ENCODE measurements at regions not wholly inside any gene's neighbourhood (a gene's known extent, or its start where the extent isn't known, plus 50 kb on each side); places are given as distances from the start of the nearest gene placed in this dataset.

GRCh38 chr12:115626210-115626609, 651.3 kb downstream of the MED13L start:
- TF ChIP-seq EGR1 (IDR thresholded peaks at IDR 0.05) (no peak), FOXM1 (IDR thresholded peaks at IDR 0.05; ENCODE audit: borderline replicate concordance, low read depth) (no peak), NFIC (IDR thresholded peaks at IDR 0.05) (no peak), CEBPB (IDR thresholded peaks at IDR 0.05) (no peak), EP300 (IDR thresholded peaks at IDR 0.05; ENCODE audit: borderline replicate concordance) (no peak), CREB1 (IDR thresholded peaks at IDR 0.05; ENCODE audit: low read depth) (no peak), TCF12 (IDR thresholded peaks at IDR 0.05; ENCODE audit: low read depth) (no peak), ZBTB7A (IDR thresholded peaks at IDR 0.05; ENCODE audit: low read depth) (no peak), REST (IDR thresholded peaks at IDR 0.05; ENCODE audit: low read depth) (no peak), TAF1 (IDR thresholded peaks at IDR 0.05; ENCODE audit: low read depth) (no peak), YY1 (IDR thresholded peaks at IDR 0.05; ENCODE audit: low read depth) (no peak)
- TF ChIP-seq, protein P1, sequence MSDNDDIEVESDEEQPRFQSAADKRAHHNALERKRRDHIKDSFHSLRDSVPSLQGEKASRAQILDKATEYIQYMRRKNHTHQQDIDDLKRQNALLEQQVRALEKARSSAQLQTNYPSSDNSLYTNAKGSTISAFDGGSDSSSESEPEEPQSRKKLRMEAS (IDR thresholded peaks at IDR 0.05), result no peak
- TF ChIP-seq, protein P2, sequence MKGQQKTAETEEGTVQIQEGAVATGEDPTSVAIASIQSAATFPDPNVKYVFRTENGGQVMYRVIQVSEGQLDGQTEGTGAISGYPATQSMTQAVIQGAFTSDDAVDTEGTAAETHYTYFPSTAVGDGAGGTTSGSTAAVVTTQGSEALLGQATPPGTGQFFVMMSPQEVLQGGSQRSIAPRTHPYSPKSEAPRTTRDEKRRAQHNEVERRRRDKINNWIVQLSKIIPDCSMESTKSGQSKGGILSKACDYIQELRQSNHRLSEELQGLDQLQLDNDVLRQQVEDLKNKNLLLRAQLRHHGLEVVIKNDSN (IDR thresholded peaks at IDR 0.05), result no peak
